ENCODE measurements at regions not wholly inside any gene's neighbourhood (a gene's known extent, or its start where the extent isn't known, plus 50 kb on each side); places are given as distances from the start of the nearest gene placed in this dataset.

GRCh38 chr6:106890447-106890846, 84.1 kb downstream of the CD24 start:
- Histone ChIP-seq H3K36me3 (replicated peaks in 1 of 2; ENCODE audit: control insufficient read depth in 2 of 2, insufficient read depth in 2 of 2, low read length in 2 of 2) (no peaks in the 10 kb centered on the region), H3K4me1 (ENCODE audit: control insufficient read depth in 2 of 2, insufficient read depth in 1 of 2, low read depth in 1 of 2, low read length in 2 of 2) (peaks cover 0 to 5% of the 10 kb centered on the region in 2 donors), H3K9ac (ENCODE audit: low read depth, low read length, poor library complexity) (no peak overlapping the region), H3K4me3 (ENCODE audit: low read length in 2 of 2) (no peak overlapping the region), H3K9me3 (replicated peaks in 1 of 2; ENCODE audit: control insufficient read depth in 2 of 2, insufficient read depth in 1 of 2, low read depth in 1 of 2, low read length in 2 of 2) (no peaks in the 10 kb centered on the region), H2AK5ac (ENCODE audit: low read depth, low read length) (no peak overlapping the region), H2BK15ac (ENCODE audit: low read length) (no peak overlapping the region), H3K14ac (ENCODE audit: low read length) (no peak overlapping the region), H3K23ac (ENCODE audit: low read depth, low read length, poor library complexity) (no peak overlapping the region), H4K91ac (ENCODE audit: low read depth, low read length, poor library complexity) (no peak overlapping the region), H2BK5ac (ENCODE audit: low read length) (no peak overlapping the region), H3K4ac (ENCODE audit: low read length) (no peak overlapping the region), H2BK12ac (ENCODE audit: low read length) (no peak overlapping the region), H4K8ac (ENCODE audit: low read depth, low read length) (no peak overlapping the region), H3K27ac (replicated peaks; ENCODE audit: low read length) (no peak overlapping the region), H3K18ac (ENCODE audit: low read length) (no peak overlapping the region), H3K4me2 (ENCODE audit: insufficient read depth, low read length, poor library complexity, severe bottlenecking) (no peak overlapping the region), H2BK120ac (ENCODE audit: low read depth, low read length) (no peak overlapping the region), H2AFZ (ENCODE audit: low read length) (no peak overlapping the region), H3K79me1 (ENCODE audit: low read depth, low read length) (no peaks in the 10 kb centered on the region), H3K27me3 (ENCODE audit: control insufficient read depth in 3 of 3, insufficient read depth in 3 of 3, low read depth in 1 of 3, low read length in 3 of 3) (no peaks in the 10 kb centered on the region)
- no CpG with 5 or more reads among the region's 2 CpGs for WGBS, 2 donors (ENCODE audit: extremely low coverage in 2 of 2, insufficient read length in 2 of 2, insufficient replicate concordance in 1 of 2)
- DNase-seq (ENCODE audit: low spot score), result no peak

- H3K4me3 ChIP-seq (ENCODE audit: low read length in 2 of 2), result no peak overlapping the region
- H2BK5ac ChIP-seq (ENCODE audit: low read length), result no peak overlapping the region
- no peaks in the 10 kb centered on the region for H3K36me3 ChIP-seq (replicated peaks in 1 of 2; ENCODE audit: control insufficient read depth in 2 of 2, insufficient read depth in 2 of 2, low read length in 2 of 2)
- no peak overlapping the region for H2BK120ac ChIP-seq (ENCODE audit: low read depth, low read length)
- H4K91ac ChIP-seq (ENCODE audit: low read depth, low read length, poor library complexity), result no peak overlapping the region
- WGBS, 2 donors (ENCODE audit: extremely low coverage in 2 of 2, insufficient read length in 2 of 2, insufficient replicate concordance in 1 of 2), result no CpG with 5 or more reads among the region's 1 CpG
- no peak overlapping the region for H3K27ac ChIP-seq (replicated peaks; ENCODE audit: low read length)
- no peak for DNase-seq (ENCODE audit: low spot score)
- no peaks in the 10 kb centered on the region for H3K79me1 ChIP-seq (ENCODE audit: low read depth, low read length)
- no peak overlapping the region for H3K4ac ChIP-seq (ENCODE audit: low read length)
- H3K9ac ChIP-seq (ENCODE audit: low read depth, low read length, poor library complexity), result no peak overlapping the region
- no peak overlapping the region for H2AFZ ChIP-seq (ENCODE audit: low read length)
- H3K27me3 ChIP-seq (ENCODE audit: control insufficient read depth in 3 of 3, insufficient read depth in 3 of 3, low read depth in 1 of 3, low read length in 3 of 3), result no peaks in the 10 kb centered on the region
- no peak overlapping the region for H3K4me2 ChIP-seq (ENCODE audit: insufficient read depth, low read length, poor library complexity, severe bottlenecking)
- no peak overlapping the region for H3K18ac ChIP-seq (ENCODE audit: low read length)
- H3K9me3 ChIP-seq (replicated peaks in 1 of 2; ENCODE audit: control insufficient read depth in 2 of 2, insufficient read depth in 1 of 2, low read depth in 1 of 2, low read length in 2 of 2), result no peaks in the 10 kb centered on the region
- no peak overlapping the region for H4K8ac ChIP-seq (ENCODE audit: low read depth, low read length)
- H2AK5ac ChIP-seq (ENCODE audit: low read depth, low read length), result no peak overlapping the region
- H3K23ac ChIP-seq (ENCODE audit: low read depth, low read length, poor library complexity), result no peak overlapping the region
- no peak overlapping the region for H2BK15ac ChIP-seq (ENCODE audit: low read length)
- no peak overlapping the region for H2BK12ac ChIP-seq (ENCODE audit: low read length)
- peaks cover 0 to 5% of the 10 kb centered on the region in 2 donors for H3K4me1 ChIP-seq (ENCODE audit: control insufficient read depth in 2 of 2, insufficient read depth in 1 of 2, low read depth in 1 of 2, low read length in 2 of 2)
- H3K14ac ChIP-seq (ENCODE audit: low read length), result no peak overlapping the region
These were observed 84.8 kb downstream of the CD24 start for GRCh38 chr6:106889692-106890091.

DNA sequence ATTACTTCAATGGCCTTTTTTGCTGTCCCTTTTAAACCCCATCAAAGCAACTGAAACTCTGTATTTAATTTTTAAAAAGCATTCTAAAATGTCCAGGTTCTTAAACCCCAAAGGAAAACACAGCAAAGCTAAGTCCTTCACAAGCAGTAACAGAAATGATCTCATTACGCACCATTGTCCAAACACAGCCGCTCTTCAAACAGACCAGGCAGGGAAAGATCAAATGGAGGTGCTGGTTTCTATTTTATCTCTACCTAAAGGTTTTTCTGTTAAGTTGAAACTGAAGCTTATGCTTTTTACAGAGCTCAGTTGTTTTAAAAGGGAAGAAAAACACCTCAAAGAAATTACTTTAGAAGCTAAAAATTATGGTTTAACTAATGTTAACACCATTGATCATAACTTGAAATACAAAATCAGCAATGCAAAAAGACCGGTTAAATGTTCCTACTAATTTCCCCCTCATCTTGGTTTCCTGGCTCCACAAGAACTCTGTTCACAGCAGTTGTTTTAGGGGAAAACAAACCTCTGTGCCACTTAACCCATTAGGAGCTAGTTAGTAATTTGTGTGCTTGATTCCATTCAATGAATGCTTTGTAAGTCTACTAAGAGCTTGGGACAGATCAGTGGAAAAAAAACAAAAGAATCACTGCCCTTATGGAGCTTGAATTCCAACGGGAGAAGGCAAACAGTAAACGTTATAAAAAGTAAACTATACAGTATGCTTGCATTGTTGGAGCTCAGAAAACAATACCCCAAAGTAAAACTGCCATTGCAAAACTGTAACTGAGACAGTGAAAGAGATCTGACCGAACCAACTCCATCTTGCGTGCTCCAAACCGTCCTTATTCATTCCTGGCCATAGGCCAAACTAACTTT, 87.4 kb downstream of the CD24 start:
- Histone ChIP-seq H3K23ac (ENCODE audit: low read depth, low read length, poor library complexity) (no peak overlapping the region), H2BK120ac (ENCODE audit: low read depth, low read length) (no peak overlapping the region), H3K27me3 (ENCODE audit: control insufficient read depth in 3 of 3, insufficient read depth in 3 of 3, low read depth in 1 of 3, low read length in 3 of 3) (no peaks in the 10 kb centered on the region), H3K79me1 (ENCODE audit: low read depth, low read length) (no peaks in the 10 kb centered on the region), H3K36me3 (replicated peaks in 1 of 2; ENCODE audit: control insufficient read depth in 2 of 2, insufficient read depth in 2 of 2, low read length in 2 of 2) (no peaks in the 10 kb centered on the region), H2BK12ac (ENCODE audit: low read length) (no peak overlapping the region), H3K4ac (ENCODE audit: low read length) (no peak overlapping the region), H2AK5ac (ENCODE audit: low read depth, low read length) (no peak overlapping the region), H3K4me1 (ENCODE audit: control insufficient read depth in 2 of 2, insufficient read depth in 1 of 2, low read depth in 1 of 2, low read length in 2 of 2) (peaks cover 0 to 5% of the 10 kb centered on the region in 2 donors), H3K9ac (ENCODE audit: low read depth, low read length, poor library complexity) (no peak overlapping the region), H3K4me3 (ENCODE audit: low read length in 2 of 2) (no peak overlapping the region), H4K8ac (ENCODE audit: low read depth, low read length) (no peak overlapping the region), H2AFZ (ENCODE audit: low read length) (no peak overlapping the region), H3K14ac (ENCODE audit: low read length) (no peak overlapping the region), H3K27ac (replicated peaks; ENCODE audit: low read length) (no peak overlapping the region), H2BK15ac (ENCODE audit: low read length) (no peak overlapping the region), H2BK5ac (ENCODE audit: low read length) (no peak overlapping the region), H3K9me3 (replicated peaks in 1 of 2; ENCODE audit: control insufficient read depth in 2 of 2, insufficient read depth in 1 of 2, low read depth in 1 of 2, low read length in 2 of 2) (no peaks in the 10 kb centered on the region), H3K18ac (ENCODE audit: low read length) (no peak overlapping the region), H3K4me2 (ENCODE audit: insufficient read depth, low read length, poor library complexity, severe bottlenecking) (no peak overlapping the region), H4K91ac (ENCODE audit: low read depth, low read length, poor library complexity) (no peak overlapping the region)
- DNase-seq (ENCODE audit: low spot score), result peak; percentile 24
- no CpG with 5 or more reads among the region's 8 CpGs for WGBS, 2 donors (ENCODE audit: extremely low coverage in 2 of 2, insufficient read length in 2 of 2, insufficient replicate concordance in 1 of 2)

DNA sequence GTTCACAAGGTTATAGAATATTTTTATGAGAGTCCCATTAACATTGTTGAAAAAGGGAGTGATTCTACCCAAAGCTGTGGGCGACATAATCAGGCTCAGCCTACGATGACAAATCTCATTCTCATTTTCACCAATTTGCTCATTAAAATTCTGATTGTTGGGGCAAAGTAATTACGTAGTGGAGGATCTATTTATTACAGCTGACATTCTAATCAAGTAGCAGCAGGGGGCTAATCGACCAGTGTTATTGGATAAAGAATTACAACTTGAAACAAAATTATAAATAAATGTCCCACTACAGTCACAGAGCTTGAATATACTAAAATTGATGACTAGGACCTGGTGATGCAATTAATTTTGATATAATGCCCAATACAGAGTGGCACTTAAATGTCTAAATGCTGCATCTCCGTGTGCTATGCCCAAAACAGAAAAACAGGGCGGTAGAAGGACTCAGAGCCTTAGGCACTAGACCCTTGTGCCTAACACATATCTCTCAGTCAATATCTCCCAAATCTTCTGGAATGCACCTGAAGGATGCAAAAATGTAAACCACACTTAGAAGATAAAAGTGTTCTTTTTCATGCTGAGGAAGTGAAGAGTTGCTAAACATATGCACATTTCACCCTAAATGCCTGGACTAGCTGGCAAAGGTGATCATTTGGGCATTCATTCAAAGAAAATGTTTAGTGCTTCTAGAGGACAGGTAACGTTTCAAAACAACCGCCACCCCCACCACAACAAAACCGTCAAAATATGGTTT, 88.3 kb downstream of the CD24 start:
- no peak overlapping the region for H3K4me2 ChIP-seq (ENCODE audit: insufficient read depth, low read length, poor library complexity, severe bottlenecking)
- no peak overlapping the region for H3K18ac ChIP-seq (ENCODE audit: low read length)
- H4K8ac ChIP-seq (ENCODE audit: low read depth, low read length), result no peak overlapping the region
- no peaks in the 10 kb centered on the region for H3K36me3 ChIP-seq (replicated peaks in 1 of 2; ENCODE audit: control insufficient read depth in 2 of 2, insufficient read depth in 2 of 2, low read length in 2 of 2)
- no peak overlapping the region for H3K9ac ChIP-seq (ENCODE audit: low read depth, low read length, poor library complexity)
- no peak overlapping the region for H3K14ac ChIP-seq (ENCODE audit: low read length)
- no peak overlapping the region for H2BK15ac ChIP-seq (ENCODE audit: low read length)
- no peak overlapping the region for H2BK120ac ChIP-seq (ENCODE audit: low read depth, low read length)
- H3K4me1 ChIP-seq (ENCODE audit: control insufficient read depth in 2 of 2, insufficient read depth in 1 of 2, low read depth in 1 of 2, low read length in 2 of 2), result peaks cover 0 to 5% of the 10 kb centered on the region in 2 donors
- no peak overlapping the region for H4K91ac ChIP-seq (ENCODE audit: low read depth, low read length, poor library complexity)
- H3K4ac ChIP-seq (ENCODE audit: low read length), result no peak overlapping the region
- no CpG with 5 or more reads among the region's 9 CpGs for WGBS, 2 donors (ENCODE audit: extremely low coverage in 2 of 2, insufficient read length in 2 of 2, insufficient replicate concordance in 1 of 2)
- H3K9me3 ChIP-seq (replicated peaks in 1 of 2; ENCODE audit: control insufficient read depth in 2 of 2, insufficient read depth in 1 of 2, low read depth in 1 of 2, low read length in 2 of 2), result no peaks in the 10 kb centered on the region
- H3K79me1 ChIP-seq (ENCODE audit: low read depth, low read length), result no peaks in the 10 kb centered on the region
- no peak overlapping the region for H3K4me3 ChIP-seq (ENCODE audit: low read length in 2 of 2)
- H3K23ac ChIP-seq (ENCODE audit: low read depth, low read length, poor library complexity), result no peak overlapping the region
- no peak overlapping the region for H2AK5ac ChIP-seq (ENCODE audit: low read depth, low read length)
- no peak overlapping the region for H2BK12ac ChIP-seq (ENCODE audit: low read length)
- H2AFZ ChIP-seq (ENCODE audit: low read length), result no peak overlapping the region
- DNase-seq (ENCODE audit: low spot score), result no peak
- no peak overlapping the region for H3K27ac ChIP-seq (replicated peaks; ENCODE audit: low read length)
- H2BK5ac ChIP-seq (ENCODE audit: low read length), result no peak overlapping the region
- no peaks in the 10 kb centered on the region for H3K27me3 ChIP-seq (ENCODE audit: control insufficient read depth in 3 of 3, insufficient read depth in 3 of 3, low read depth in 1 of 3, low read length in 3 of 3)

All from neuronal stem cell (in vitro differentiated cells).